SK-N-SH treated with all-trans-retinoic acid at 6 μM for 48 hours (cell line): ENCODE measurements at regions not wholly inside any gene's neighbourhood (a gene's known extent, or its start where the extent isn't known, plus 50 kb on each side); places are given as distances from the start of the nearest gene placed in this dataset.
"Not testable (repeated sequence)": the region's sequence is repeated elsewhere in the genome, so short reads cannot be mapped to it uniquely, and the experiment has no call there.

Experiments
- ATAC-seq: fragments of 200-7000 bp; cut with Tn5 transposase; 3 replicates; pipeline ENCODE4 v1.9.1; 2020; ENCODE audit warnings: mild to moderate bottlenecking, moderate library complexity
- ARNTL ChIP-seq: fragments of 450-650 bp; formaldehyde crosslinking; IDR thresholded peaks from 2 replicates; pipeline ENCODE4 v1.5.0; 2020; ENCODE audit warnings: low read depth, mild to moderate bottlenecking, moderate library complexity, borderline replicate concordance
- BACH2 ChIP-seq: fragments of 250-450 bp; sonication (Bioruptor Pico); IDR thresholded peaks from 2 replicates; pipeline ENCODE4 v1.9.0; 2021; ENCODE audit warnings: mild to moderate bottlenecking, borderline replicate concordance
- CSDC2 ChIP-seq: fragments of 250-450 bp; sonication (Bioruptor Pico); IDR thresholded peaks from 2 replicates; pipeline ENCODE4 v1.5.0; 2020; ENCODE audit warnings: mild to moderate bottlenecking, moderate library complexity
- ESRRG ChIP-seq: fragments of 250-450 bp; sonication (Bioruptor Pico); IDR thresholded peaks from 2 replicates; pipeline ENCODE4 v1.6.1; 2021; ENCODE audit warnings: mild to moderate bottlenecking
- GLIS3 ChIP-seq: fragments of 250-450 bp; sonication (Bioruptor Pico); IDR thresholded peaks from 2 replicates; pipeline ENCODE4 v1.5.0; 2020; ENCODE audit warnings: mild to moderate bottlenecking, moderate library complexity
- ISL1 ChIP-seq: fragments of 250-450 bp; sonication (Bioruptor Pico); IDR thresholded peaks from 2 replicates; pipeline ENCODE4 v2.1.2; 2022; ENCODE audit warnings: mild to moderate bottlenecking, moderate library complexity
- OSR1 ChIP-seq: fragments of 250-450 bp; sonication (Bioruptor Pico); IDR thresholded peaks from 2 replicates; pipeline ENCODE4 v1.8.0; 2022; ENCODE audit warnings: moderate library complexity, mild to moderate bottlenecking, inconsistent platforms
- PPARA ChIP-seq: fragments of 250-450 bp; sonication (Bioruptor Pico); IDR thresholded peaks from 2 replicates; pipeline ENCODE4 v1.5.0; 2020; ENCODE audit warnings: mild to moderate bottlenecking, borderline replicate concordance
- RARB ChIP-seq: fragments of 250-450 bp; sonication (Bioruptor Pico); IDR thresholded peaks from 2 replicates; pipeline ENCODE4 v1.8.0; 2021; ENCODE audit warnings: mild to moderate bottlenecking, moderate library complexity
- SNAI2 ChIP-seq: fragments of 250-450 bp; sonication (Bioruptor Pico); IDR thresholded peaks from 2 replicates; pipeline ENCODE4 v1.5.0; 2020; ENCODE audit warnings: mild to moderate bottlenecking, moderate library complexity
- TCF4 ChIP-seq: fragments of 250-450 bp; sonication (Bioruptor Pico); IDR thresholded peaks from 2 replicates; pipeline ENCODE4 v1.8.0; 2021; ENCODE audit warnings: mild to moderate bottlenecking, moderate library complexity, borderline replicate concordance
- TOX ChIP-seq: fragments of 250-450 bp; sonication (Bioruptor Pico); IDR thresholded peaks from 2 replicates; pipeline ENCODE4 v1.8.0; 2021; ENCODE audit warnings: mild to moderate bottlenecking, moderate library complexity, borderline replicate concordance
- ZC3H10 ChIP-seq: fragments of 250-450 bp; sonication (Bioruptor Pico); IDR thresholded peaks from 2 replicates; pipeline ENCODE4 v1.5.1; 2021; ENCODE audit warnings: mild to moderate bottlenecking, moderate library complexity
- ZFP3 ChIP-seq: fragments of 250-450 bp; sonication (Bioruptor Pico); IDR thresholded peaks from 2 replicates; pipeline ENCODE4 v1.5.0; 2020; ENCODE audit warnings: mild to moderate bottlenecking, moderate library complexity
- ZFP30 ChIP-seq: fragments of 450-650 bp; formaldehyde crosslinking; IDR thresholded peaks from 2 replicates; pipeline ENCODE4 v1.5.0; 2022; ENCODE audit warnings: mild to moderate bottlenecking, moderate library complexity
- ZNF565 ChIP-seq: fragments of 450-650 bp; formaldehyde crosslinking; conservative IDR thresholded peaks from 2 replicates; pipeline ENCODE4 v1.5.0; 2020; ENCODE audit warnings: low read depth, mild to moderate bottlenecking, moderate library complexity
- ZNF70 ChIP-seq: fragments of 450-650 bp; formaldehyde crosslinking; IDR thresholded peaks from 2 replicates; pipeline ENCODE4 v1.5.0; 2020; ENCODE audit warnings: mild to moderate bottlenecking, moderate library complexity
- ZNF8 ChIP-seq: fragments of 450-650 bp; formaldehyde crosslinking; IDR thresholded peaks from 2 replicates; pipeline ENCODE4 v1.5.0; 2020; ENCODE audit warnings: mild to moderate bottlenecking, moderate library complexity
- TF ChIP-seq, protein P1 (sequence below): fragments of 250-450 bp; sonication (Bioruptor Pico); IDR thresholded peaks from 2 replicates; pipeline ENCODE4 v1.5.1; 2020; ENCODE audit warnings: low read depth, mild to moderate bottlenecking, moderate library complexity
- TF ChIP-seq, protein P2 (sequence below): fragments of 250-450 bp; sonication (Bioruptor Pico); IDR thresholded peaks from 2 replicates; pipeline ENCODE4 v1.8.0; 2021; ENCODE audit warnings: low read depth, mild to moderate bottlenecking, moderate library complexity, borderline replicate concordance
- TF ChIP-seq, protein P3 (sequence below): fragments of 250-450 bp; sonication (Bioruptor Pico); IDR thresholded peaks from 2 replicates; pipeline ENCODE4 v1.5.0; 2020; ENCODE audit warnings: mild to moderate bottlenecking, moderate library complexity
- TF ChIP-seq, protein P4 (sequence below): fragments of 250-450 bp; sonication (Bioruptor Pico); IDR thresholded peaks from 2 replicates; pipeline ENCODE4 v1.5.1; 2021; ENCODE audit warnings: mild to moderate bottlenecking, moderate library complexity

DNA sequence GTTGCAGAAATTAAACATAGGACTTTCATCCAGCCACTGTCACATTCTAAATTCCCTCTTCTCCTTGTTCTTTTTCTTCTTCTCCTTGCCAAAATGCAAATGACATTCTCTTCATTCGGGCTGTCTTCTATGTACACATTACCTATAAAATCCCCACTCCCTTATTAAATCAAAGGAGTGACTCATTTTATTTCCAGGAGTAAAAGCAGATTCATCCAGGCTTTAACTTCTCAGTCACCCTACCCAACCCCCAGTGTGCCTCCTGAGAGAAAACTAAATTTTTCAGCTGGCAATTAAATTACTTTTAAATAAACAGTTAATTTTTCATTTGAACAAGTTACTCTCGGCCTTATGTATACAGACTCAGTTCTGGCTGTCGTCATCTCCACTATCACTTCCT lies 223.9 kb upstream of the SHH start:
- TF ChIP-seq, protein P1, sequence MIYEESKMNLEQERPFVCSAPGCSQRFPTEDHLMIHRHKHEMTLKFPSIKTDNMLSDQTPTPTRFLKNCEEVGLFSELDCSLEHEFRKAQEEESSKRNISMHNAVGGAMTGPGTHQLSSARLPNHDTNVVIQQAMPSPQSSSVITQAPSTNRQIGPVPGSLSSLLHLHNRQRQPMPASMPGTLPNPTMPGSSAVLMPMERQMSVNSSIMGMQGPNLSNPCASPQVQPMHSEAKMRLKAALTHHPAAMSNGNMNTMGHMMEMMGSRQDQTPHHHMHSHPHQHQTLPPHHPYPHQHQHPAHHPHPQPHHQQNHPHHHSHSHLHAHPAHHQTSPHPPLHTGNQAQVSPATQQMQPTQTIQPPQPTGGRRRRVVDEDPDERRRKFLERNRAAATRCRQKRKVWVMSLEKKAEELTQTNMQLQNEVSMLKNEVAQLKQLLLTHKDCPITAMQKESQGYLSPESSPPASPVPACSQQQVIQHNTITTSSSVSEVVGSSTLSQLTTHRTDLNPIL (CRISPR knock-in tag) = no peak
- TF ChIP-seq OSR1 (CRISPR knock-in tag) (no peak), ZNF8 (CRISPR knock-in tag) (no peak), SNAI2 (CRISPR knock-in tag) (no peak), ARNTL (no peak), TCF4 (CRISPR knock-in tag) (no peak)
- TF ChIP-seq, protein P2, sequence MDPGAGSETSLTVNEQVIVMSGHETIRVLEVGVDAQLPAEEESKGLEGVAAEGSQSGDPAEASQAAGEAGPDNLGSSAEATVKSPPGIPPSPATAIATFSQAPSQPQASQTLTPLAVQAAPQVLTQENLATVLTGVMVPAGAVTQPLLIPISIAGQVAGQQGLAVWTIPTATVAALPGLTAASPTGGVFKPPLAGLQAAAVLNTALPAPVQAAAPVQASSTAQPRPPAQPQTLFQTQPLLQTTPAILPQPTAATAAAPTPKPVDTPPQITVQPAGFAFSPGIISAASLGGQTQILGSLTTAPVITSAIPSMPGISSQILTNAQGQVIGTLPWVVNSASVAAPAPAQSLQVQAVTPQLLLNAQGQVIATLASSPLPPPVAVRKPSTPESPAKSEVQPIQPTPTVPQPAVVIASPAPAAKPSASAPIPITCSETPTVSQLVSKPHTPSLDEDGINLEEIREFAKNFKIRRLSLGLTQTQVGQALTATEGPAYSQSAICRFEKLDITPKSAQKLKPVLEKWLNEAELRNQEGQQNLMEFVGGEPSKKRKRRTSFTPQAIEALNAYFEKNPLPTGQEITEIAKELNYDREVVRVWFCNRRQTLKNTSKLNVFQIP = no peak
- no peak for ATAC-seq

DNA sequence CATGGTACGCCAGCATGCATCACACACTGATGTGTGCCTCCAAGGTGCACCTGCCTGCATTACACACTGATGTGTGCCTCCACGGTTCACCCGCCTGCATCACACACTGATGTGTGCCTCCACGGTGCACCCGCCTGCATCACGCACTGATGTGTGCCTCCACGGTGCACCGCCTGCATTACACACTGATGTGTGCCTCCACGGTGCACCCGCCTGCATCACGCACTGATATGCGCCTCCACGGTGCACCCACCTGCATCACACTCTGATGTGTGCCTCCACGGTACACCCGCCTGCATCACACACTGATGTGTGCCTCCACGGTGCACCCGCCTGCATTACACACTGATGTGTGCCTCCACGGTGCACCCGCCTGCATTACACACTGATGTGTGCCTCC lies 223.1 kb upstream of the SHH start:
- not testable (repeated sequence) for ATAC-seq

DNA sequence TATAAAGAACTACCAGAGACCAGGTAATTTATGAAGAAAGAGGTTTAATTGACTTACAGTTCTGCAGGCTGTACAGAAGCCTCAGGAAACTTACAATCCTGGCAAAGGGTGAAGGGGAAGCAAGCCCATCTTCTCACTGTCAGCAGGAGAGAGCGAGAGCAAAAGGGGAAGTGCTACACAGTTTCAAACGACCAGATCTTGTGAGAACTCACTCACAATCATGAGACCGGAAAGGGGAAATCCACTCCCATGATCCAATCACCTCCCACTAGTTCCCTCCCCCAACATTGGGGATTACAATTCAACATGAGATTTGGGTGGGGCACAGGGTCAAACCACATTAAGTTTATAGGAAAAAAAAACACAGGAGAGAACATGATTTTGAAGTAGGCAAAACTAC lies 222.1 kb upstream of the SHH start:
- no peak for ATAC-seq
- TF ChIP-seq, protein P3, sequence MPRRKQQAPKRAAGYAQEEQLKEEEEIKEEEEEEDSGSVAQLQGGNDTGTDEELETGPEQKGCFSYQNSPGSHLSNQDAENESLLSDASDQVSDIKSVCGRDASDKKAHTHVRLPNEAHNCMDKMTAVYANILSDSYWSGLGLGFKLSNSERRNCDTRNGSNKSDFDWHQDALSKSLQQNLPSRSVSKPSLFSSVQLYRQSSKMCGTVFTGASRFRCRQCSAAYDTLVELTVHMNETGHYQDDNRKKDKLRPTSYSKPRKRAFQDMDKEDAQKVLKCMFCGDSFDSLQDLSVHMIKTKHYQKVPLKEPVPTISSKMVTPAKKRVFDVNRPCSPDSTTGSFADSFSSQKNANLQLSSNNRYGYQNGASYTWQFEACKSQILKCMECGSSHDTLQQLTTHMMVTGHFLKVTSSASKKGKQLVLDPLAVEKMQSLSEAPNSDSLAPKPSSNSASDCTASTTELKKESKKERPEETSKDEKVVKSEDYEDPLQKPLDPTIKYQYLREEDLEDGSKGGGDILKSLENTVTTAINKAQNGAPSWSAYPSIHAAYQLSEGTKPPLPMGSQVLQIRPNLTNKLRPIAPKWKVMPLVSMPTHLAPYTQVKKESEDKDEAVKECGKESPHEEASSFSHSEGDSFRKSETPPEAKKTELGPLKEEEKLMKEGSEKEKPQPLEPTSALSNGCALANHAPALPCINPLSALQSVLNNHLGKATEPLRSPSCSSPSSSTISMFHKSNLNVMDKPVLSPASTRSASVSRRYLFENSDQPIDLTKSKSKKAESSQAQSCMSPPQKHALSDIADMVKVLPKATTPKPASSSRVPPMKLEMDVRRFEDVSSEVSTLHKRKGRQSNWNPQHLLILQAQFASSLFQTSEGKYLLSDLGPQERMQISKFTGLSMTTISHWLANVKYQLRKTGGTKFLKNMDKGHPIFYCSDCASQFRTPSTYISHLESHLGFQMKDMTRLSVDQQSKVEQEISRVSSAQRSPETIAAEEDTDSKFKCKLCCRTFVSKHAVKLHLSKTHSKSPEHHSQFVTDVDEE (CRISPR knock-in tag) = no peak
- TF ChIP-seq ZC3H10 (CRISPR knock-in tag) (no peak), PPARA (CRISPR knock-in tag) (no peak)
- TF ChIP-seq, protein P4, sequence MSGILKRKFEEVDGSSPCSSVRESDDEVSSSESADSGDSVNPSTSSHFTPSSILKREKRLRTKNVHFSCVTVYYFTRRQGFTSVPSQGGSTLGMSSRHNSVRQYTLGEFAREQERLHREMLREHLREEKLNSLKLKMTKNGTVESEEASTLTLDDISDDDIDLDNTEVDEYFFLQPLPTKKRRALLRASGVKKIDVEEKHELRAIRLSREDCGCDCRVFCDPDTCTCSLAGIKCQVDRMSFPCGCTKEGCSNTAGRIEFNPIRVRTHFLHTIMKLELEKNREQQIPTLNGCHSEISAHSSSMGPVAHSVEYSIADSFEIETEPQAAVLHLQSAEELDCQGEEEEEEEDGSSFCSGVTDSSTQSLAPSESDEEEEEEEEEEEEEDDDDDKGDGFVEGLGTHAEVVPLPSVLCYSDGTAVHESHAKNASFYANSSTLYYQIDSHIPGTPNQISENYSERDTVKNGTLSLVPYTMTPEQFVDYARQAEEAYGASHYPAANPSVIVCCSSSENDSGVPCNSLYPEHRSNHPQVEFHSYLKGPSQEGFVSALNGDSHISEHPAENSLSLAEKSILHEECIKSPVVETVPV (CRISPR knock-in tag) = no peak
- TF ChIP-seq, all 23 proteins: peak for 0

DNA sequence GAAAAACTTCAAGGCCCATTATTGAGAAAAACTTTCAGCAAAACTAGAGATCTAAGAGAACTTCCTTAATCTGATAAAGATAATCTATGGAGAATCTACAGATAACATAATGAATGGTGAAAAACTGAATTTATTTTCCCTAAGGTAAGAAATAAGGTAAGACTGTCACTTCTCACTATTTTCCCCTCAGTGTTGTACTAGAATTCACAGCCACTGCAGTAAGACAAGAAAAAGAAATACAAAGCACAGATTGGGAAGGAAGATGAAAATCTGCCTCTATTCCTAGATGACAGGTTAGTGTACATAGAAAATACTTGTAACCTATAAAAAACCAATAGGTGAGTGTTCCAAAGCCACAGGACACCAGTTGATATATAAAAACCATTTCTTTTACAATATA lies 220.7 kb upstream of the SHH start:
- ATAC-seq = no peak
- TF ChIP-seq ZNF70 (CRISPR knock-in tag) (no peak), ZFP30 (CRISPR knock-in tag) (no peak), RARB (CRISPR knock-in tag) (no peak), PPARA (CRISPR knock-in tag) (no peak), CSDC2 (CRISPR knock-in tag) (no peak), ISL1 (CRISPR knock-in tag) (no peak), TCF4 (CRISPR knock-in tag) (no peak), ARNTL (no peak), TOX (CRISPR knock-in tag) (no peak), ZC3H10 (CRISPR knock-in tag) (no peak)
- TF ChIP-seq, protein P1 (CRISPR knock-in tag) = no peak

DNA sequence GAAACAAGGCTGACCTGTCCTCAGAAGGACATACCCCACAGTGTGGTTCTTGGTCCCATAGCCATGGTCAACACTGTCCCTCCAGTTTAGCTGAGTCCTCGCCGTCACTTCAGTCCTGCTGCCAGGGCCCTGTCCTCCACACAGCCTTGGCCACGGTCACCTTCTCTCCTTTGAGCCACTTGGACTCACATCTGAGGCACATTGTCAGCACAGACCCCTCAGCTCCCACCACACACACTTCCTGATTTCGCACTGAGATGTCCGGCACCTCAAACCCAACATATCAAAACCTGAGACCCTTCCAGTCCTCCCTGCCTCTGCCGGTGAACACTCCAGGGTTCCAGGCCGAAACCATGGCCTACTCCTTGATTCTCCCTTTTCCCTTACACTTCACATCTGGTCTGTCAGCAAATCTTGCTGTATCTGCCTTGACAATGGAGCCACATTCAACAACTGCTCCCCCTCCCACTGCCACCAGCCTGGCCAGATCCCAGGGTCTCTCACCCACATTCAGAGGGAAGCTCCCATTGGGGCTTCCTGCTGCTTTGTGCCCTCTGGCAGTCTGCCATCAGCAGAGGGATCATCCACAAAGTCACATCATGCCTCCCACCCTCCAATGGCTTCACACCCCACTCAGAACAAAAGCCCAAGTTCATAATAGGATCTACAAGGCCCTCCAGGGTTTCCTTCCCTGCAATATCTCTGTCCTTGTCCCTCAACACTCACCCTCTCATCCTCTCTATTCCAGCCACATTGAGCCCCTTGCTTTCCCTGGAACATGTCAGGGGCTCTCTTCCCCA lies 219.6 kb upstream of the SHH start:
- no peak for ATAC-seq
- TF ChIP-seq, protein P2 = no peak
- TF ChIP-seq ZNF565 (CRISPR knock-in tag) (no peak), OSR1 (CRISPR knock-in tag) (no peak), ESRRG (CRISPR knock-in tag) (no peak), BACH2 (no peak), ZNF8 (CRISPR knock-in tag) (no peak), SNAI2 (CRISPR knock-in tag) (no peak), GLIS3 (no peak), ZFP3 (CRISPR knock-in tag) (no peak), ZNF70 (CRISPR knock-in tag) (no peak)
- TF ChIP-seq, protein P4 (CRISPR knock-in tag) = no peak
- TF ChIP-seq, all 23 proteins: peak for 0
